ENCODE measurements at regions not wholly inside any gene's neighbourhood (a gene's known extent, or its start where the extent isn't known, plus 50 kb on each side); places are given as distances from the start of the nearest gene placed in this dataset.

DNA sequence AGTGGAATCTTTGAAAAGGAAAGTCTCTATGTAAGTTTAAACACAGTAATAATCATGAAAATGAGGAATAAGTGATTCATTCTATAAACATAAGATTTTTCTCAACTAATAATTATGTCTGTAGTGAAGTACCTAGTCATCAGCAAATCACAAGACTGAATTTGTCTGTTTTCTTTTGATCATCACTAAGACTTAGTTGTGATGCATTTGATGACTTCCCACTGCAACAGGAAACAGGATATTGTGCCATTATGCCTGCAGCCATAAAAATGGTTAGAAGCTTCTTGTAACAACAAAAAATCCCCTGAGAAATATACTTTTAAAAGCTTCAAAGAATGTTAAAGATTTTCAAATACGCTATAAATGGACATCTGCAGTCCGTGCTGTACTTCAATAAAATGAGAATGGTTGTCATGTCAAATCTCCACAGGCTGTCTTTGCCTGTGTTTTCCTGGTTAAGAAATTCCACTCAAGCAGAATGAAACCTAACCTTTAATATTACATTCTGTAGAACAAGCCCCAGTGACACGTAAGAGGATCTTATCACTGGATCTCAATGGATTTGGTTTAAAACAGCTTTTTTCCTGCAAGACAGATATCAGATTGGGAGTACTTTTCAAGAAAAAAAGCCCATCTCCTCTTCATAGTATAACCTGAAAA, 1262.3 kb upstream of the PHF14 start:
- Histone ChIP-seq H3K4ac (ENCODE audit: low read depth, low read length) (no peak overlapping the region), H3T11ph (ENCODE audit: low read length) (no peak overlapping the region), H2BK15ac (ENCODE audit: low read depth, low read length) (no peak overlapping the region), H2BK20ac (ENCODE audit: low read depth, low read length, poor library complexity, severe bottlenecking) (no peak overlapping the region), H3K27ac (ENCODE audit: insufficient read length, low read depth, low read length) (no peak overlapping the region), H3K79me1 (ENCODE audit: insufficient read depth, low read depth, low read length, poor library complexity, severe bottlenecking) (no peaks in the 10 kb centered on the region), H2AFZ (ENCODE audit: low read length) (no peak overlapping the region), H4K20me1 (ENCODE audit: control insufficient read depth, insufficient read depth, insufficient read length) (no peaks in the 10 kb centered on the region), H3K56ac (ENCODE audit: insufficient read length, low read depth, low read length) (no peak overlapping the region), H3K23me2 (ENCODE audit: insufficient read length, low read depth, low read length, poor library complexity, severe bottlenecking) (no peaks in the 10 kb centered on the region), H3K18ac (ENCODE audit: insufficient read length, low read depth, low read length) (no peak overlapping the region), H2AK5ac (ENCODE audit: insufficient read length, low read length) (no peak overlapping the region), H2BK120ac (ENCODE audit: low read depth, low read length, poor library complexity, severe bottlenecking) (no peak overlapping the region), H3K4me1 (ENCODE audit: insufficient read depth, low read length) (no peaks in the 10 kb centered on the region), H3K23ac (ENCODE audit: insufficient read length, low read depth, low read length) (no peak overlapping the region), H4K8ac (replicated peaks; ENCODE audit: insufficient read length, low read depth, low read length) (no peak overlapping the region), H2BK12ac (ENCODE audit: insufficient read length, low read depth, low read length) (no peak overlapping the region), H3K9ac (ENCODE audit: extremely low read depth, insufficient read length, low read length) (no peak overlapping the region), H3K14ac (ENCODE audit: insufficient read depth, low read length) (no peak overlapping the region), H3K27me3 (ENCODE audit: insufficient read depth, low read length) (no peaks in the 10 kb centered on the region), H2BK5ac (ENCODE audit: insufficient read length, low read length) (no peak overlapping the region), H3K79me2 (ENCODE audit: insufficient read depth, low read length) (no peaks in the 10 kb centered on the region), H4K5ac (ENCODE audit: insufficient read length, low read depth, low read length) (no peak overlapping the region), H3K4me2 (ENCODE audit: insufficient read depth, insufficient read length, low read length) (no peak overlapping the region), H3K9me3 (ENCODE audit: control insufficient read depth, low read depth, low read length) (no peaks in the 10 kb centered on the region), H4K91ac (ENCODE audit: insufficient read length, low read depth, low read length) (no peak overlapping the region)
- no peak for DNase-seq
- peaks cover 0 to 3% of the 10 kb centered on the region in 2 experiments; a peak in 2 of 4 replicates for H3K4me1 Mint-ChIP-seq
- H3K4me3 Mint-ChIP-seq = no peak overlapping the region
- H3K27me3 Mint-ChIP-seq (ENCODE audit: low read depth) = no peaks in the 10 kb centered on the region
- H3K9me3 Mint-ChIP-seq = no peaks in the 10 kb centered on the region
- H3K27ac Mint-ChIP-seq = no peak overlapping the region
- WGBS (ENCODE audit: extremely low coverage, insufficient read length, low lambda C conversion rate) = no CpG with 5 or more reads among the region's 3 CpGs
- TF ChIP-seq, protein P1, sequence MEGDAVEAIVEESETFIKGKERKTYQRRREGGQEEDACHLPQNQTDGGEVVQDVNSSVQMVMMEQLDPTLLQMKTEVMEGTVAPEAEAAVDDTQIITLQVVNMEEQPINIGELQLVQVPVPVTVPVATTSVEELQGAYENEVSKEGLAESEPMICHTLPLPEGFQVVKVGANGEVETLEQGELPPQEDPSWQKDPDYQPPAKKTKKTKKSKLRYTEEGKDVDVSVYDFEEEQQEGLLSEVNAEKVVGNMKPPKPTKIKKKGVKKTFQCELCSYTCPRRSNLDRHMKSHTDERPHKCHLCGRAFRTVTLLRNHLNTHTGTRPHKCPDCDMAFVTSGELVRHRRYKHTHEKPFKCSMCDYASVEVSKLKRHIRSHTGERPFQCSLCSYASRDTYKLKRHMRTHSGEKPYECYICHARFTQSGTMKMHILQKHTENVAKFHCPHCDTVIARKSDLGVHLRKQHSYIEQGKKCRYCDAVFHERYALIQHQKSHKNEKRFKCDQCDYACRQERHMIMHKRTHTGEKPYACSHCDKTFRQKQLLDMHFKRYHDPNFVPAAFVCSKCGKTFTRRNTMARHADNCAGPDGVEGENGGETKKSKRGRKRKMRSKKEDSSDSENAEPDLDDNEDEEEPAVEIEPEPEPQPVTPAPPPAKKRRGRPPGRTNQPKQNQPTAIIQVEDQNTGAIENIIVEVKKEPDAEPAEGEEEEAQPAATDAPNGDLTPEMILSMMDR (conservative IDR thresholded peaks at IDR 0.05) = no peak
- H3K36me3 Mint-ChIP-seq (ENCODE audit: insufficient read depth in 1 of 3, low read depth in 3 of 3) = no peaks in the 10 kb centered on the region

Data from H9 (cell line).